HepG2 (cell line): ENCODE measurements at regions not wholly inside any gene's neighbourhood (a gene's known extent, or its start where the extent isn't known, plus 50 kb on each side); places are given as distances from the start of the nearest gene placed in this dataset.

Experiments
- AGO2 ChIP-seq: fragments of 200-400 bp; formaldehyde crosslinking; optimal IDR thresholded peaks from 2 replicates; pipeline ENCODE3; 2017; ENCODE audit warnings: mild to moderate bottlenecking, low read depth, low read length, moderate library complexity
- CBFB ChIP-seq: sonication (generic); formaldehyde crosslinking; IDR thresholded peaks from 2 replicates; pipeline ENCODE4 v1.4.0; 2020; ENCODE audit warnings: missing genetic modification reagents
- CCAR2 ChIP-seq: fragments of 200-400 bp; formaldehyde crosslinking; optimal IDR thresholded peaks from 2 replicates; pipeline ENCODE3; 2018; ENCODE audit warnings: low read depth, mild to moderate bottlenecking, low read length, moderate library complexity
- GABPA ChIP-seq, 2 experiments: IDR thresholded peaks; 2 replicates each; pipeline ENCODE4 v1.6.1; 2011 to 2016; ENCODE audit warnings: low read depth in 2 of 2, low read length in 1 of 2, missing biosample characterization in 1 of 2, missing genetic modification characterization in 1 of 2
- TAF15 ChIP-seq: fragments of 200-400 bp; formaldehyde crosslinking; IDR thresholded peaks from one replicate; pipeline ENCODE4 v1.6.1; 2018; ENCODE audit warnings: mild to moderate bottlenecking, low read depth, low read length; ENCODE audit not compliant: poor library complexity, severe bottlenecking
- TCF7L2 ChIP-seq: IDR thresholded peaks from 2 replicates; pipeline ENCODE4 v1.6.1; 2011; ENCODE audit warnings: mild to moderate bottlenecking, low read depth, low read length, moderate library complexity
- ZBTB38 ChIP-seq: sonication (generic); formaldehyde crosslinking; IDR thresholded peaks from 2 replicates; pipeline ENCODE4 v1.5.1; 2020; ENCODE audit warnings: mild to moderate bottlenecking, missing genetic modification reagents
- ZNF205 ChIP-seq: IDR thresholded peaks from 2 replicates; pipeline ENCODE4 v1.6.1; 2018; ENCODE audit warnings: missing biosample characterization, missing genetic modification reagents
- ZNF260 ChIP-seq: sonication (generic); formaldehyde crosslinking; IDR thresholded peaks from 2 replicates; pipeline ENCODE4 v1.4.0; 2020; ENCODE audit warnings: missing genetic modification reagents, low read depth, mild to moderate bottlenecking, borderline replicate concordance
- ZNF430 ChIP-seq: sonication (generic); formaldehyde crosslinking; IDR thresholded peaks from 2 replicates; pipeline ENCODE4 v1.9.0; 2021; ENCODE audit warnings: mild to moderate bottlenecking, missing genetic modification reagents
- ZNF441 ChIP-seq: sonication (generic); formaldehyde crosslinking; IDR thresholded peaks from 2 replicates; pipeline ENCODE4 v1.7.0; 2021; ENCODE audit warnings: missing genetic modification reagents, borderline replicate concordance
- ZNF616 ChIP-seq: sonication (generic); formaldehyde crosslinking; IDR thresholded peaks from 2 replicates; pipeline ENCODE4 v1.5.0; 2020; ENCODE audit warnings: low read depth, mild to moderate bottlenecking, missing genetic modification reagents
- ZNF629 ChIP-seq: sonication (generic); formaldehyde crosslinking; conservative IDR thresholded peaks from 2 replicates; pipeline ENCODE4 v1.5.0; 2020; ENCODE audit warnings: missing genetic modification reagents
- ZNF850 ChIP-seq: sonication (generic); formaldehyde crosslinking; conservative IDR thresholded peaks from 2 replicates; pipeline ENCODE4 v1.9.0; 2021; ENCODE audit warnings: mild to moderate bottlenecking, missing genetic modification reagents
- ZSCAN20 ChIP-seq: sonication (generic); formaldehyde crosslinking; IDR thresholded peaks from 2 replicates; pipeline ENCODE4 v1.4.0; 2020; ENCODE audit warnings: missing genetic modification reagents, mild to moderate bottlenecking, borderline replicate concordance
- TF ChIP-seq, protein P1 (sequence below): sonication (generic); formaldehyde crosslinking; IDR thresholded peaks from 2 replicates; pipeline ENCODE4 v1.8.0; 2022; ENCODE audit warnings: mild to moderate bottlenecking, missing genetic modification reagents
- TF ChIP-seq, protein P2 (sequence below): sonication (generic); formaldehyde crosslinking; IDR thresholded peaks from 2 replicates; pipeline ENCODE4 v1.5.0; 2020; ENCODE audit warnings: missing genetic modification reagents
- TF ChIP-seq, protein P3 (sequence below): sonication (generic); formaldehyde crosslinking; IDR thresholded peaks from 2 replicates; pipeline ENCODE4 v1.4.0; 2020; ENCODE audit warnings: missing genetic modification reagents; ENCODE audit errors: not compliant biosample characterization
- TF ChIP-seq, protein P4 (sequence below): sonication (generic); formaldehyde crosslinking; IDR thresholded peaks from 2 replicates; pipeline ENCODE4 v1.4.0; 2020; ENCODE audit warnings: missing genetic modification reagents
- TF ChIP-seq, protein P5 (sequence below): sonication (generic); formaldehyde crosslinking; IDR thresholded peaks from 2 replicates; pipeline ENCODE4 v1.8.1; 2022; ENCODE audit warnings: mild to moderate bottlenecking, missing genetic modification reagents

DNA sequence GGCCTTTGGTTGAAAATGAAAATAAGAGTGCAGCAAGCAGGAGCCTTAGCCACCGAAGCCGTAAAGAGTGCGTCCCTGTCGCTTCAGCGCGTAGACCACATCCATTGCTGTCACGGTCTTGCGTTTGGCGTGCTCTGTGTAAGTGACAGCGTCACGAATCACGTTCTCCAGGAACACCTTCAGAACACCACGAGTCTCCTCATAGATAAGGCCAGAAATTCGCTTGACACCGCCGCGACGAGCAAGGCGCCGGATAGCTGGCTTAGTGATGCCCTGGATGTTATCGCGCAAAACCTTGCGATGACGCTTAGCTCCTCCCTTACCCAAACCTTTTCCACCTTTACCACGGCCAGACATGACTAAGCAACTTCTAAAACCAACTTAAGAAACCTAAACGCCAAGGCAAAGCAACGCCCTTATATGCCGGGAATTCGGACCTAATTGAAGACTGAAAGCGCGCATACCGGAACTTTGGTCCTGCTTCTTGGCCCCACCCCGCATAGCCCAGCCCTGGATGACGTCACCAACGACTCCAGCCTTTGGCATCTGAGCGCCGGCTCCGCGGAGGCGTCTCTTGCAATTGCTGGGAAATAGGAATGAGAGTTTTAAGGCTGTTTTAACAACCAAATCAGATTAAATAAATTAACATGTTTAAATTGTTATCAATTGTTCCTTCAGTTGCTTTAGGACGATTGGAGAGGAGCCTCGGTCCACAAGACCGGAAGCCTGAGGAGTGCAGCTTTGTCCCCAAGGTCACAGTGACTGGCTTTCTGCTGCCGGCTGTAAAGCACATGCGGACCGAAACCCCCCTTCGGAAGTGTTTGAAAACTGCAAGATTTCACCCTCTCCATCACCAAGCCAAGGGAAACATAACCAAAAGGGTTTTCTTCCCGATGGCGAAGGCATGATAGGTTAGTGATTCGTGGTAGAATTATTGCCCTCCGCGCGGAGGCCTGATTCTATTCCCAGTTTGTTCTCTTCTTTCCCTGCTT, 79.6 kb upstream of the BTN3A2 start (continued):
- TF ChIP-seq ZNF629 (CRISPR knock-in tag): peak; percentile 70
- TF ChIP-seq, protein P1, sequence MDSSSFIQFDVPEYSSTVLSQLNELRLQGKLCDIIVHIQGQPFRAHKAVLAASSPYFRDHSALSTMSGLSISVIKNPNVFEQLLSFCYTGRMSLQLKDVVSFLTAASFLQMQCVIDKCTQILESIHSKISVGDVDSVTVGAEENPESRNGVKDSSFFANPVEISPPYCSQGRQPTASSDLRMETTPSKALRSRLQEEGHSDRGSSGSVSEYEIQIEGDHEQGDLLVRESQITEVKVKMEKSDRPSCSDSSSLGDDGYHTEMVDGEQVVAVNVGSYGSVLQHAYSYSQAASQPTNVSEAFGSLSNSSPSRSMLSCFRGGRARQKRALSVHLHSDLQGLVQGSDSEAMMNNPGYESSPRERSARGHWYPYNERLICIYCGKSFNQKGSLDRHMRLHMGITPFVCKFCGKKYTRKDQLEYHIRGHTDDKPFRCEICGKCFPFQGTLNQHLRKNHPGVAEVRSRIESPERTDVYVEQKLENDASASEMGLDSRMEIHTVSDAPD (CRISPR knock-in tag): peak; percentile 79; the same call in 1 of the 2 replicates
- TF ChIP-seq GABPA (IDR thresholded peaks at IDR 0.05; ENCODE audit: low read depth, low read length): peak; percentile 25; the same call in 1 of the 2 replicates
- peak; percentile 83 for TF ChIP-seq GABPA (CRISPR knock-in tag; IDR thresholded peaks at IDR 0.05; ENCODE audit: low read depth)
- TF ChIP-seq, protein P2, sequence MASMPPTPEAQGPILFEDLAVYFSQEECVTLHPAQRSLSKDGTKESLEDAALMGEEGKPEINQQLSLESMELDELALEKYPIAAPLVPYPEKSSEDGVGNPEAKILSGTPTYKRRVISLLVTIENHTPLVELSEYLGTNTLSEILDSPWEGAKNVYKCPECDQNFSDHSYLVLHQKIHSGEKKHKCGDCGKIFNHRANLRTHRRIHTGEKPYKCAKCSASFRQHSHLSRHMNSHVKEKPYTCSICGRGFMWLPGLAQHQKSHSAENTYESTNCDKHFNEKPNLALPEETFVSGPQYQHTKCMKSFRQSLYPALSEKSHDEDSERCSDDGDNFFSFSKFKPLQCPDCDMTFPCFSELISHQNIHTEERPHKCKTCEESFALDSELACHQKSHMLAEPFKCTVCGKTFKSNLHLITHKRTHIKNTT (CRISPR knock-in tag): no peak
- TF ChIP-seq CCAR2: peak; percentile 58
- peak; percentile 22 for TF ChIP-seq AGO2
- peak; percentile 75; the same call in 1 of the 2 replicates for TF ChIP-seq ZBTB38
- TF ChIP-seq, protein P3, sequence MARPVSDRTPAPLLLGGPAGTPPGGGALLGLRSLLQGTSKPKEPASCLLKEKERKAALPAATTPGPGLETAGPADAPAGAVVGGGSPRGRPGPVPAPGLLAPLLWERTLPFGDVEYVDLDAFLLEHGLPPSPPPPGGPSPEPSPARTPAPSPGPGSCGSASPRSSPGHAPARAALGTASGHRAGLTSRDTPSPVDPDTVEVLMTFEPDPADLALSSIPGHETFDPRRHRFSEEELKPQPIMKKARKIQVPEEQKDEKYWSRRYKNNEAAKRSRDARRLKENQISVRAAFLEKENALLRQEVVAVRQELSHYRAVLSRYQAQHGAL (CRISPR knock-in tag): peak; percentile 89
- TF ChIP-seq, protein P4, sequence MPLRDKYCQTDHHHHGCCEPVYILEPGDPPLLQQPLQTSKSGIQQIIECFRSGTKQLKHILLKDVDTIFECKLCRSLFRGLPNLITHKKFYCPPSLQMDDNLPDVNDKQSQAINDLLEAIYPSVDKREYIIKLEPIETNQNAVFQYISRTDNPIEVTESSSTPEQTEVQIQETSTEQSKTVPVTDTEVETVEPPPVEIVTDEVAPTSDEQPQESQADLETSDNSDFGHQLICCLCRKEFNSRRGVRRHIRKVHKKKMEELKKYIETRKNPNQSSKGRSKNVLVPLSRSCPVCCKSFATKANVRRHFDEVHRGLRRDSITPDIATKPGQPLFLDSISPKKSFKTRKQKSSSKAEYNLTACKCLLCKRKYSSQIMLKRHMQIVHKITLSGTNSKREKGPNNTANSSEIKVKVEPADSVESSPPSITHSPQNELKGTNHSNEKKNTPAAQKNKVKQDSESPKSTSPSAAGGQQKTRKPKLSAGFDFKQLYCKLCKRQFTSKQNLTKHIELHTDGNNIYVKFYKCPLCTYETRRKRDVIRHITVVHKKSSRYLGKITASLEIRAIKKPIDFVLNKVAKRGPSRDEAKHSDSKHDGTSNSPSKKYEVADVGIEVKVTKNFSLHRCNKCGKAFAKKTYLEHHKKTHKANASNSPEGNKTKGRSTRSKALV (CRISPR knock-in tag): peak; percentile 80; the same call in 1 of the 2 replicates
- TF ChIP-seq ZNF205: peak; percentile 49; the same call in 1 of the 2 replicates
- TF ChIP-seq ZNF430 (CRISPR knock-in tag): peak; percentile 98
- no peak for TF ChIP-seq ZNF260
- TF ChIP-seq TCF7L2: no peak
- TF ChIP-seq ZSCAN20 (CRISPR knock-in tag): peak; percentile 62; the same call in 1 of the 2 replicates
- TF ChIP-seq TAF15: no peak
- peak; percentile 87; the same call in 1 of the 2 replicates for TF ChIP-seq ZNF616 (CRISPR knock-in tag)
- TF ChIP-seq ZNF441 (CRISPR knock-in tag): peak; percentile 41; the same call in 1 of the 2 replicates
- 0 out of 2 replicates have a peak, but pooled peaks have one; percentile 62 for TF ChIP-seq ZNF850 (CRISPR knock-in tag)
- TF ChIP-seq CBFB: peak; percentile 82; the same call in 1 of the 2 replicates
- TF ChIP-seq, protein P5, sequence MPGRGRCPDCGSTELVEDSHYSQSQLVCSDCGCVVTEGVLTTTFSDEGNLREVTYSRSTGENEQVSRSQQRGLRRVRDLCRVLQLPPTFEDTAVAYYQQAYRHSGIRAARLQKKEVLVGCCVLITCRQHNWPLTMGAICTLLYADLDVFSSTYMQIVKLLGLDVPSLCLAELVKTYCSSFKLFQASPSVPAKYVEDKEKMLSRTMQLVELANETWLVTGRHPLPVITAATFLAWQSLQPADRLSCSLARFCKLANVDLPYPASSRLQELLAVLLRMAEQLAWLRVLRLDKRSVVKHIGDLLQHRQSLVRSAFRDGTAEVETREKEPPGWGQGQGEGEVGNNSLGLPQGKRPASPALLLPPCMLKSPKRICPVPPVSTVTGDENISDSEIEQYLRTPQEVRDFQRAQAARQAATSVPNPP (CRISPR knock-in tag): no peak
